Erythroblast (primary cell): ENCODE measurements at regions not wholly inside any gene's neighbourhood (a gene's known extent, or its start where the extent isn't known, plus 50 kb on each side); places are given as distances from the start of the nearest gene placed in this dataset.

Source experiments
- DNase-seq, 2 experiments: peaks; one replicate each; lab custom pipeline; 2025; lab: John Stamatoyannopoulos, UW
- GATA1 ChIP-seq: IDR thresholded peaks from 2 replicates; pipeline ENCODE4 v1.6.1; 2011; ENCODE audit warnings: low read depth, mild to moderate bottlenecking, control low read depth, low read length, moderate library complexity
- POLR2A ChIP-seq: IDR thresholded peaks from 2 replicates; pipeline ENCODE4 v1.6.1; 2011; ENCODE audit warnings: mild to moderate bottlenecking, low read length

DNA sequence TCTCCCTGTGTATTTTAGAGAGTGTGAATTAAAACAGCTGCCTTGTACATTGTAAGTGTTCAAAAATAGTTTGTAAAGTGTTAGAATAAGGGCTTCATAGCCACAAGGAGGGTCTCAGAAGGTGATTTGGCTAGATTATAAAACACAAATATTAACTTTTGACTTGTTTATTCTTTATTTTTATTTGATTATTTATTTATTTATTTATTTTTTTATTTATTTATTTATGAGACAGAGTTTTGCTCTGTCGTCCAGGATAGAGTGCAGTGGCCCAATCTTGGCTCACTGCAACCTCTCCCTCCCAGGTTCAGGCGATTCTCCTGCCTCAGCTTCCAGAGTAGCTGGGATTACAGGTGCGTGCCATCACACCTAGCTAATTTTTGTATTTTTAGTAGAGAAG lies 111.5 kb upstream of the RBFOX1 start:
- TF ChIP-seq GATA1 (no peak), POLR2A (no peak)
- no peak for DNase-seq

GRCh38 chr16:7218936-7219335 lies 113.7 kb upstream of the RBFOX1 start:
- no peak for TF ChIP-seq POLR2A
- no peak for TF ChIP-seq GATA1
- no peak for DNase-seq

- no peak for TF ChIP-seq POLR2A
- TF ChIP-seq GATA1 = no peak
- no peak for DNase-seq
Measured at GRCh38 chr16:7217797-7218196, 114.8 kb upstream of the RBFOX1 start.

DNA sequence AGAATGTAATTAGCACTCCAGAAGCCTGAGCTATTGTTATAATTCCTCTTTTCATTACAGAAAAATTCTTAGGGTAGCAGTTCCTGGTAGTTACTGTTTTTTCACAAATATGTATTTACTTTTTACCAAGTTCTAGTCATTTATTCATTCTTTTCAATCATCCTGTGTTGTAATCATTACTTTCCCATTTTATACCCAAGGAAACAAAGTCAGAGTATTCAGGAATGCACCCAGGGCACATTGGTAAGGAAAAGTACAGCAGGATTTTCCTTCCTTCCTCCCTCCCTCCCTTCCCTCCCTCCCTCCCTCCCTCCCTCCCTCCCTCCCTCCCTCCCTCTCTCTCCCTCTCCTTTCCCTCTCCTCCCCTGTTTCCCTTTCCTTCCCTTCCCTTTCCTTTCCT lies 115.9 kb upstream of the RBFOX1 start:
- DNase-seq = no peak
- TF ChIP-seq POLR2A = no peak
- no peak for TF ChIP-seq GATA1

DNA sequence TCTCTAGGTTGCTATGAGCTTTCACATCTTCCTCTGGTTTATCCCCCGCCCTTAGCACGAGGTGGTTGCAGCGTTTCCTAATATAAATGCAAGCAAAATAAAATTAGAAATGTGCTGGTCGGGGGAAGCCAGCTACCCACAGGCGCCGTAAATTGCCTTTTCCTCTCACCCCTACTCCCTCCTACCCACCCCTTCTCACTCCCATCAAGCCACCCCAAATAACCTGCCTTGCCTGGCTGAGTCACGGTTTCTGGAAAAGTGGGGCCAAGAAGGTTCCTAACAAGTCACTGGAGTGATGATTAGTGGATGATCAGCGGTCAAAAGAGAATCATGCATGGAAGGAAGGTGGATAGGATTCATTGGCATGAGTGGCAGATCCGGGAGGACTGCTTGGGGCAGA lies 120.9 kb upstream of the RBFOX1 start:
- TF ChIP-seq POLR2A (no peak), GATA1 (no peak)
- no peak for DNase-seq

GRCh38 chr16:7209598-7209997 lies 123.0 kb upstream of the RBFOX1 start:
- DNase-seq = no peak
- TF ChIP-seq GATA1 (no peak), POLR2A (no peak)

GRCh38 chr16:7206469-7206868 lies 126.2 kb upstream of the RBFOX1 start:
- DNase-seq = no peak
- no peak for TF ChIP-seq POLR2A
- no peak for TF ChIP-seq GATA1

DNA sequence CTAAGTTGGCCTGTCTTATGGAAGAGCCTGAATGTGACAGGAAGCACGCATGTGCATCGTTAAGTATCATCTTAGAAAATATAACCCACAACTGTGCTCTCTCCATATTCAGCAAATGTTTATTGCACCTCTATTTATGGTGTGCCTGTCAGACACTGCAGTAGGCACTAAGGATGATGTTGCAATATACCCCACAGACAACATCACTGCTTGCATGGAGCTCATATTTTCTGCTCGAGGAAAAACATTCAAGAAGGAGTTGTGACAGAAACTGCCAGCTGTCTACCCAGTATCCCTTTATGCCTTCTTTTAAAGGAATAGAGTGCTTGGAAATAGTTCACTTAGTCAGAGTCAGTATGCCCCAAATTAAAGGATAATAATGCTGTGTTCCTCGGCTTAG lies 132.3 kb upstream of the RBFOX1 start:
- no peak for DNase-seq
- TF ChIP-seq POLR2A (no peak), GATA1 (no peak)

DNA sequence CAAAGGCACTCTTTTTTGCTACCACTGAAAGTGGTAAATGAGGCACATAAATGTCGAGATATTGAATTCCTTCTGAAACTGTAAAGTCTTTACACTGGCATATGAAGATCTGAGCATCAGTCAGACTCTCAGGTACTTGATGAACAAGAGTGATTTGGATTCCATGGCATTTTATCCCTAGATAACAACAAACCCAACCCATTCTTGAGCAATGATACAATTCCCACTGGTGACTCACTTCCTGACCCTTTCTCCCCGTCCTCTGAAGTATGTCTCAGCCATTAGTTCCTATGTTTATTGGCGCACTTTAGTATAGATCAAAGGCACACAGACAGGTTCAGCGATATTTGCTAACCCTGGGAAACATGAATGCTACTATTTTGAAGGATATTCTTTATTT lies 147.0 kb upstream of the RBFOX1 start:
- TF ChIP-seq POLR2A = no peak
- no peak for TF ChIP-seq GATA1
- DNase-seq = no peak

- no peak for DNase-seq
- no peak for TF ChIP-seq POLR2A
- no peak for TF ChIP-seq GATA1
Measured at GRCh38 chr16:7185165-7185564, 147.5 kb upstream of the RBFOX1 start.

- TF ChIP-seq GATA1 (no peak), POLR2A (no peak)
- no peak for DNase-seq
Measured at GRCh38 chr16:7183768-7184167, 148.9 kb upstream of the RBFOX1 start.

DNA sequence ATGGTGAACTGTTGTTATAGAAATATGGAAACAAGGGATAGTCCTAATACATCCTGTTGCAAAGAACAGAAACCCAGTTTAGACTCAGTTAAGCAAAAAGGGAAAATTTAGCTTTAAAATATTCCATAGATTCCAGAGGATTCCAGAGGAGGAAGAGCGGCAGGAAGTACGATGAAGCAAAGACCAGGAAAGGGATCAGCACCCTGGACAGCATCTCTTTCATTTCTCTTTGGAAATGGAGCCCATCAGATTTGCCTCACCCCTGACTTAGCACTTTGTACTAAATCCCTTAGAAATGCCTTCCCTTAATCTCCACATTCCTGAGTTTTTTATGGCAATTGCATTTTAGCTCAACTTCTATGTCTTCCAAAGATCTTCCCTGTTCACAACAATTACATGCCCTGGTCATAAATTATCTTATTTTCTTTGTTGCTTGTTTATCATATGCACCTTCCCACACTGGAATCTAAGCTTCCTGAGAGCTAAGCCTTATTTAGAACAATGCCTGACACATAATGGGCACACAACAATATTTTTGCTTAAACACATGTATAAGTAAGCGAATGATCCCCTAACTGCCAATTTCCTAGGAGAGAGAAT lies 150.0 kb upstream of the RBFOX1 start:
- no peak for DNase-seq
- TF ChIP-seq POLR2A (no peak), GATA1 (no peak)

DNA sequence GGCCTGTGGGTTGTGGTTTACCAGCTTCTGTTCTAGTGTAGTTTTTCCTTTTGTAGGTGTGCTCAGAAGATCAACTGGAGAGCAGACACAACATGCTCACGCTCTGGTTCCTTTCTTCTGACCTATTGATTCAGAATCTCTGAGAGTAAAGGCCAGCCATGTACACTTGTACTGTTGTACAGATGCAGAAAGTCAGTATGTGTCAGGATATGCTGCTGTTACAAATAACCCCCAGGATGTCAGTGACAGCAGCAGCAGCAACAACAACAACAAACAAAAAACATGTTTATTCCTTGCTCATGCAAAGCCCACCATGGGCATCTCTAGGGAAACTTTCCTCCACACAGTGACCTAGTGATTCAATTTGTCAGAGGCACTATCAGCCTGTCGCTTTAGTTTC lies 154.8 kb upstream of the RBFOX1 start:
- DNase-seq = no peak
- TF ChIP-seq GATA1 (no peak), POLR2A (no peak)

- TF ChIP-seq POLR2A = no peak
- TF ChIP-seq GATA1 = no peak
- no peak for DNase-seq
Measured at GRCh38 chr16:7171151-7171550, 161.5 kb upstream of the RBFOX1 start.

DNA sequence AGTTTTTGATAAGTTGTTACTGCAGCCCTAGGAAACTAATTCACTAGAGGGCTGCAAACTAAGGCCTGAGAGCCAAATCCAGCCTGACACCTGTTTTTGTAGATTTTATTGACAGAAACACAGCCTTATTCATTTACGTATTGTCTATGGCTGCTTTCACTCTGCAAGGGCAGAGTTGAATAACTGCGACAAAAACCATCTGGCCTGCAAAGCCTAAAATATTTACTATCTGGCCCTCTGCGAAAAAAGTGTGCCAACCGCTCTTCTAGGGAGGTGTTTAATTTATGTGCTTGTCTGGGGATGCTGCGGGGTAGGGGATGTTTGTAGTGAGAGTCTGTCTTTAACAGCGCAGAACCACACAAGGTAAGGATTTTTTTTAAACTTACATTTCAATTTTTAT lies 165.0 kb upstream of the RBFOX1 start:
- no peak for DNase-seq
- no peak for TF ChIP-seq POLR2A
- no peak for TF ChIP-seq GATA1
